ENCODE measurements at regions not wholly inside any gene's neighbourhood (a gene's known extent, or its start where the extent isn't known, plus 50 kb on each side); places are given as distances from the start of the nearest gene placed in this dataset.

DNA sequence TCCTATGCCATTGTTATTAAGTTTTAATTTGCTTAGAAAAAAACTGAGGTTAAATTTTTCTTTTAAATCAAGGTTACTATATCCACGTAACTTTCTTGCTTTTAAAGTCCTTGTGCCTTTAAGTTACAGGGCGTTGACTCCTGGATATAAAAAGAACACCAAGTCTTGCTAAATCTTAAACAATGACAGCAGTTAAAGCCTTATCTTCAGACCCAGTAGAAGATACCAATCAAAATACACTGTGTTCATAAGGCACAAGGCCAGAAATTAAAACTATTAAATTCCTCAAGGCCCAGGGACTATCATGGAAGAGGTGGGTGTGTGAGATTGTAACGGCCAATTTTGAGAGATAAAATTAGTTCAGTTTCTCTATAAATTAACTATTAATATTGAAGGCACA lies 60.4 kb downstream of the PAGE2 start:
- Histone ChIP-seq H2BK5ac (ENCODE audit: low read depth, low read length, poor library complexity, severe bottlenecking) (no peak overlapping the region), H3K56ac (ENCODE audit: extremely low read depth, insufficient read depth, low read length) (no peak overlapping the region), H2BK120ac (ENCODE audit: low read depth, low read length) (no peak overlapping the region), H3K4me1 (ENCODE audit: control insufficient read depth, insufficient read depth, low read length) (no peaks in the 10 kb centered on the region), H3K79me1 (ENCODE audit: low read depth in 1 of 2, low read length in 2 of 2) (no peaks in the 10 kb centered on the region), H4K91ac (ENCODE audit: insufficient read depth, low read depth, low read length) (no peak overlapping the region), H3K9me3 (ENCODE audit: control insufficient read depth, insufficient read depth, low read length) (no peaks in the 10 kb centered on the region), H3K4ac (ENCODE audit: low read depth, low read length) (no peak overlapping the region), H4K8ac (ENCODE audit: low read depth in 2 of 2, low read length in 2 of 2) (no peak overlapping the region), H3K9me1 (ENCODE audit: insufficient read depth, low read length) (no peaks in the 10 kb centered on the region), H2AK5ac (ENCODE audit: low read depth, low read length) (no peak overlapping the region), H3K9ac (ENCODE audit: low read depth, low read length) (no peak overlapping the region), H3K18ac (ENCODE audit: low read depth, low read length) (no peak overlapping the region), H4K5ac (ENCODE audit: low read depth, low read length) (no peak overlapping the region), H2AFZ (replicated peaks; ENCODE audit: low read length, poor library complexity) (no peak overlapping the region), H3K36me3 (ENCODE audit: control insufficient read depth, insufficient read depth, low read length) (no peaks in the 10 kb centered on the region), H3K4me3 (ENCODE audit: insufficient read depth, low read depth, low read length) (no peak overlapping the region), H4K20me1 (ENCODE audit: insufficient read depth, low read length) (no peaks in the 10 kb centered on the region), H2BK15ac (ENCODE audit: low read depth, low read length) (no peak overlapping the region), H2AK9ac (replicated peaks; ENCODE audit: low read depth, low read length, poor library complexity) (no peak overlapping the region), H3K14ac (replicated peaks; ENCODE audit: low read depth, low read length) (no peak overlapping the region), H3K23ac (ENCODE audit: low read depth, low read length) (no peak overlapping the region), H3K4me2 (ENCODE audit: low read depth, low read length) (no peak overlapping the region), H3K27ac (ENCODE audit: insufficient read depth, low read length) (no peak overlapping the region), H3K27me3 (ENCODE audit: control insufficient read depth, insufficient read depth, low read length) (no peaks in the 10 kb centered on the region), H2BK20ac (ENCODE audit: low read depth, low read length) (no peak overlapping the region)
- CTCF ChIA-PET, result no interaction called here
- dilution Hi-C loops (cut with HindIII; ENCODE audit: low sequenced_read_pairs, unreplicated experiment) (no loop called here), in situ Hi-C loops (cut with MboI; ENCODE audit: low sequenced_read_pairs) (no loop called here), intact Hi-C loops (cut with micrococcal nuclease) (no loop called here)
- POLR2A ChIA-PET (ENCODE audit: unreplicated experiment), result no interaction called here
- TF ChIP-seq RCOR1 (IDR thresholded peaks at IDR 0.05; ENCODE audit: insufficient replicate concordance, low read length) (no peak), CEBPB (IDR thresholded peaks at IDR 0.05; ENCODE audit: low read depth, low read length) (no peak), RFX5 (IDR thresholded peaks at IDR 0.05; ENCODE audit: low read depth, low read length) (no peak), MAFK (IDR thresholded peaks at IDR 0.05; ENCODE audit: low read depth, low read length) (no peak)
- DNase-seq (no peak), ATAC-seq (ENCODE audit: low read depth) (no peak)
- WGBS, 2 experiments (ENCODE audit: extremely low coverage in 2 of 2, insufficient read length in 1 of 2), result 80% methylated on average over 1 of the region's 3 CpGs; no CpG with 5 or more reads in 1 of the 2 experiments
- no TSS peak for BruUV-seq (replicated peaks)

All from IMR-90 (cell line).